Erythroblast (primary cell): ENCODE measurements at regions not wholly inside any gene's neighbourhood (a gene's known extent, or its start where the extent isn't known, plus 50 kb on each side); places are given as distances from the start of the nearest gene placed in this dataset.

Source experiments
- GATA1 ChIP-seq: IDR thresholded peaks from 2 replicates; pipeline ENCODE4 v1.6.1; 2011; ENCODE audit warnings: low read depth, mild to moderate bottlenecking, control low read depth, low read length, moderate library complexity
- POLR2A ChIP-seq: IDR thresholded peaks from 2 replicates; pipeline ENCODE4 v1.6.1; 2011; ENCODE audit warnings: mild to moderate bottlenecking, low read length

DNA sequence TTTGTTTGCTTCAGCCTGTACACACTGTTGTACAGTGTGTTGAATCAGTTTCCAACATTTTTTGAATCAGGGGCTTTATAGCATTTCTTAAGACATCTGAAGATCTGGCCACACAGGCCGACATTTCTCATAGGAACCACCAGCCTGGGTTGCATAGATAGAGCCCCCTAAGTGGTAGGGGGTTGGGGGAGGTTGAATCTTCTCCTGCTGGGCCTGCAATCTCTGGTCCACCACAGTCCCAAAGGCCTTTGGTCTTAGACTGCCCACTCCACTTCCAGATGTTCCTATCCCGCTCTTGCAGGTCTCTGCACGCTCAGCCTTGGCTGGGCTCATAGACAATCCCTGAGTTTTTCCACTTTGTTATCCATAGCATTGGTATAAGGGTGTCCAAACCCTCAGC, 75.4 kb upstream of the HABP2 start:
- TF ChIP-seq POLR2A = no peak
- no peak for TF ChIP-seq GATA1
